Neural progenitor cell (in vitro differentiated cells): ENCODE measurements at regions not wholly inside any gene's neighbourhood (a gene's known extent, or its start where the extent isn't known, plus 50 kb on each side); places are given as distances from the start of the nearest gene placed in this dataset.

Experiments used
- DNase-seq: peaks from one replicate; pipeline ENCODE4 v3.0.0-alpha.2; 2016; ENCODE audit warnings: low spot score
- H2AFZ ChIP-seq: fragments of 200-600 bp; sonication (generic); replicated peaks from 2 replicates; pipeline ENCODE4 v1.6.1; 2016; ENCODE audit warnings: antibody characterized with exemption
- H3F3A ChIP-seq: fragments of 200-600 bp; sonication (generic); 2 replicates; pipeline ENCODE4 v1.6.1; 2016; ENCODE audit warnings: antibody characterized with exemption, low read depth
- H3K27ac ChIP-seq: fragments of 200-600 bp; sonication (generic); 2 replicates; pipeline ENCODE4 v1.5.1; 2016; ENCODE audit warnings: mild to moderate bottlenecking
- H3K27me3 ChIP-seq: fragments of 200-600 bp; sonication (generic); 2 replicates; pipeline ENCODE4 v1.6.1; 2016; ENCODE audit warnings: mild to moderate bottlenecking, moderate library complexity
- H3K36me3 ChIP-seq: fragments of 200-600 bp; sonication (generic); 2 replicates; pipeline ENCODE4 v1.5.1; 2016
- H3K4me1 ChIP-seq: fragments of 200-600 bp; sonication (generic); 2 replicates; pipeline ENCODE4 v1.6.1; 2016; ENCODE audit warnings: mixed run types
- H3K4me2 ChIP-seq: fragments of 200-600 bp; sonication (generic); 2 replicates; pipeline ENCODE4 v1.6.1; 2016
- H3K4me3 ChIP-seq: fragments of 200-600 bp; sonication (generic); 2 replicates; pipeline ENCODE4 v1.5.1; 2016
- H3K79me2 ChIP-seq: fragments of 200-600 bp; sonication (generic); 2 replicates; pipeline ENCODE4 v1.6.1; 2016; ENCODE audit warnings: low read depth
- H3K9ac ChIP-seq: fragments of 200-600 bp; sonication (generic); 2 replicates; pipeline ENCODE4 v1.6.1; 2016
- H3K9me3 ChIP-seq: fragments of 200-600 bp; sonication (generic); 2 replicates; pipeline ENCODE4 v1.5.1; 2016; ENCODE audit warnings: low read depth
- H4K20me1 ChIP-seq: fragments of 200-600 bp; sonication (generic); 2 replicates; pipeline ENCODE4 v1.6.1; 2016; ENCODE audit warnings: low read depth
- H3K27ac Mint-ChIP-seq: 3 replicates; pipeline ENCODE4 v1.8.0; 2021; ENCODE audit warnings: mixed read lengths
- H3K27me3 Mint-ChIP-seq: 2 replicates; pipeline ENCODE4 v1.8.0; 2022; ENCODE audit warnings: low read depth, mild to moderate bottlenecking, inconsistent platforms, moderate library complexity, mixed read lengths; ENCODE audit not compliant: insufficient read depth
- H3K36me3 Mint-ChIP-seq: 3 replicates; pipeline ENCODE4 v1.8.0; 2021; ENCODE audit warnings: mixed read lengths
- H3K4me1 Mint-ChIP-seq: 3 replicates; pipeline ENCODE4 v1.8.0; 2021; ENCODE audit warnings: mixed read lengths
- H3K4me3 Mint-ChIP-seq: 3 replicates; pipeline ENCODE4 v1.8.0; 2021; ENCODE audit warnings: mild to moderate bottlenecking, moderate library complexity, mixed read lengths
- H3K9me3 Mint-ChIP-seq: 3 replicates; pipeline ENCODE4 v1.8.0; 2020; ENCODE audit warnings: mixed read lengths
- CTCF ChIP-seq: fragments of 200-600 bp; sonication (generic); IDR thresholded peaks from 2 replicates; pipeline ENCODE4 v1.5.1; 2017; ENCODE audit warnings: antibody characterized with exemption, mild to moderate bottlenecking
- EZH2 ChIP-seq: fragments of 200-600 bp; sonication (generic); IDR thresholded peaks from 2 replicates; pipeline ENCODE4 v1.6.1; 2017; ENCODE audit warnings: antibody characterized with exemption, mild to moderate bottlenecking, moderate library complexity
- EZH2phosphoT487 ChIP-seq: fragments of 200-600 bp; sonication (generic); IDR thresholded peaks from 2 replicates; pipeline ENCODE4 v1.6.1; 2017; ENCODE audit warnings: antibody characterized with exemption

- H3K36me3 Mint-ChIP-seq = peaks cover 2% of the 10 kb centered on the region
- H3K27ac Mint-ChIP-seq = no peak overlapping the region
- peaks cover 4% of the 10 kb centered on the region for H3K27me3 Mint-ChIP-seq
- Histone ChIP-seq H3K9ac (no peak overlapping the region), H3K79me2 (no peaks in the 10 kb centered on the region), H3K9me3 (peaks cover 15% of the 10 kb centered on the region), H4K20me1 (no peaks in the 10 kb centered on the region), H3F3A (no peaks in the 10 kb centered on the region), H3K4me1 (no peaks in the 10 kb centered on the region), H3K4me3 (no peak overlapping the region), H3K27ac (no peak overlapping the region), H2AFZ (no peak overlapping the region), H3K27me3 (no peaks in the 10 kb centered on the region), H3K36me3 (peaks cover 3% of the 10 kb centered on the region), H3K4me2 (no peak overlapping the region)
- peaks cover 10% of the 10 kb centered on the region for H3K4me1 Mint-ChIP-seq
- peaks cover 28% of the 10 kb centered on the region for H3K9me3 Mint-ChIP-seq
- no peak overlapping the region for H3K4me3 Mint-ChIP-seq
- TF ChIP-seq EZH2 (no peak), EZH2phosphoT487 (no peak), CTCF (no peak)
- DNase-seq = no peak
Observed at GRCh38 chrX:110558406-110558805, 199.8 kb downstream of the RTL9 start.

GRCh38 chrX:110561034-110561433, 202.4 kb downstream of the RTL9 start:
- peaks cover 14% of the 10 kb centered on the region for H3K4me1 Mint-ChIP-seq
- H3F3A ChIP-seq = no peaks in the 10 kb centered on the region
- TF ChIP-seq CTCF (no peak), EZH2phosphoT487 (no peak), EZH2 (no peak)
- H4K20me1 ChIP-seq = no peaks in the 10 kb centered on the region
- peaks cover 32% of the 10 kb centered on the region for H3K9me3 Mint-ChIP-seq
- H3K4me3 ChIP-seq = no peak overlapping the region
- H3K4me3 Mint-ChIP-seq = no peak overlapping the region
- H3K36me3 ChIP-seq = peaks cover 3% of the 10 kb centered on the region
- no peak for DNase-seq
- H3K9me3 ChIP-seq = peaks cover 16% of the 10 kb centered on the region
- H3K9ac ChIP-seq = no peak overlapping the region
- H3K27ac Mint-ChIP-seq = no peak overlapping the region
- peaks cover 4% of the 10 kb centered on the region for H3K27me3 Mint-ChIP-seq
- H3K27me3 ChIP-seq = no peaks in the 10 kb centered on the region
- no peak overlapping the region for H3K4me2 ChIP-seq
- H3K27ac ChIP-seq = no peak overlapping the region
- peaks cover 6% of the 10 kb centered on the region for H3K36me3 Mint-ChIP-seq
- no peak overlapping the region for H2AFZ ChIP-seq
- H3K79me2 ChIP-seq = no peaks in the 10 kb centered on the region
- no peaks in the 10 kb centered on the region for H3K4me1 ChIP-seq

- Mint-ChIP-seq H3K27me3 (peaks cover 4% of the 10 kb centered on the region), H3K27ac (no peak overlapping the region), H3K4me3 (no peak overlapping the region), H3K9me3 (peaks cover 17% of the 10 kb centered on the region), H3K36me3 (peaks cover 4% of the 10 kb centered on the region), H3K4me1 (peaks cover 20% of the 10 kb centered on the region)
- Histone ChIP-seq H3K27me3 (no peaks in the 10 kb centered on the region), H3K4me3 (no peak overlapping the region), H3K4me1 (no peaks in the 10 kb centered on the region), H4K20me1 (no peaks in the 10 kb centered on the region), H3K79me2 (no peaks in the 10 kb centered on the region), H3K9ac (no peak overlapping the region), H3F3A (no peaks in the 10 kb centered on the region), H2AFZ (no peak overlapping the region), H3K36me3 (no peaks in the 10 kb centered on the region), H3K4me2 (no peak overlapping the region), H3K27ac (no peak overlapping the region), H3K9me3 (peaks cover 7% of the 10 kb centered on the region)
- no peak for DNase-seq
- TF ChIP-seq EZH2phosphoT487 = no peak
- TF ChIP-seq EZH2 = no peak
- no peak for TF ChIP-seq CTCF
Observed at GRCh38 chrX:110563282-110563681, 204.6 kb downstream of the RTL9 start.

- Histone ChIP-seq H4K20me1 (no peaks in the 10 kb centered on the region), H3K79me2 (no peaks in the 10 kb centered on the region), H3K9ac (no peak overlapping the region), H3K27ac (no peak overlapping the region), H3K9me3 (peaks cover 7% of the 10 kb centered on the region), H3F3A (no peaks in the 10 kb centered on the region), H3K27me3 (no peaks in the 10 kb centered on the region), H3K4me3 (no peak overlapping the region), H3K4me2 (no peak overlapping the region), H3K4me1 (no peaks in the 10 kb centered on the region), H2AFZ (peak overlapping the region; percentile 18), H3K36me3 (no peaks in the 10 kb centered on the region)
- no peak overlapping the region for H3K4me3 Mint-ChIP-seq
- TF ChIP-seq EZH2phosphoT487 = no peak
- no peak for DNase-seq
- peaks cover 14% of the 10 kb centered on the region for H3K9me3 Mint-ChIP-seq
- H3K4me1 Mint-ChIP-seq = peaks cover 29% of the 10 kb centered on the region
- H3K27ac Mint-ChIP-seq = peak overlapping the region; percentile 87
- H3K27me3 Mint-ChIP-seq = no peaks in the 10 kb centered on the region
- peaks cover 4% of the 10 kb centered on the region for H3K36me3 Mint-ChIP-seq
Observed at GRCh38 chrX:110568441-110568840, 209.8 kb downstream of the RTL9 start.
